HG03457 (cell line): ENCODE measurements at regions not wholly inside any gene's neighbourhood (a gene's known extent, or its start where the extent isn't known, plus 50 kb on each side); places are given as distances from the start of the nearest gene placed in this dataset.

Source experiments
- ATAC-seq: cut with Tn5 transposase; IDR thresholded peaks from one replicate; pipeline ENCODE4 v1.9.1; 2021; ENCODE audit warnings: moderate number of reproducible peaks; ENCODE audit not compliant: unreplicated experiment

- no peak for ATAC-seq
These were observed 297.3 kb upstream of the NEGR1 start for GRCh38 chr1:72579629-72580028.

DNA sequence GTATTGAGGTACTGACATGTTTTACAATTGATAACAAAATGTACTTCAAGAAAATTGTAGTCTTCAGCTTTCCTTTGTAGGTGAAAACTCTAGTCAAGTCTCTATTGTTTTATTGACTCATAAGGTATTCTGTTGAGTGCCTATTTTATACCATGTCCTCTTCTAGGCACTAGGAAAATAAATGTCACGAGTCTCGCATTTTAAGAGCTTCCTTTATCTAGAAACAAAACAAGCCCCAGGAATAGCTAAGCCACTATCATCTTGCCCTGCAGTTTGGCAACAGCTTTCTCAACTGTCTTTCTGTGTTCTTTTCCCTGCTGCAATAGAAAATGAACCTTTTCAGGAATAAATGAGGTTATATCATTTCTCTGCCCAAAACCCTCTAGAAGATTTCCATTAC lies 288.5 kb upstream of the NEGR1 start:
- no peak for ATAC-seq

DNA sequence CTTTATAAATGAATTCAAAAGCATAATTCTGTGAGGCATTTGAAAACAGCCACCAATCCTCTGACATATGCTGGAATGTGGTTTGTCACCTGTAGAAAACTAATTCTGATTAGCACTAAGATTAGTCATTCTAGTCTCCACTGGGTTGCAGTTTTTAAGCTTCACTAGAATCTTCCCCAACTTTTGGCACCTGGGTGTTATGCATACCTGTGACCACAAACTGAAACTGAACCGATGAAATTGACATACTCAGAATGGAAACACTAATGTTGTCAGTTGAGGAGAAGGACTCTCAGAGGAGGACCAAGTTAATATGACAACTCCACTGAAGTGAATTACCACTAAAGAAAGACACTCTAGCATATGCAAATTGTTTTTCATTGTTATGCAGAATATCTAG lies 285.8 kb upstream of the NEGR1 start:
- no peak for ATAC-seq

DNA sequence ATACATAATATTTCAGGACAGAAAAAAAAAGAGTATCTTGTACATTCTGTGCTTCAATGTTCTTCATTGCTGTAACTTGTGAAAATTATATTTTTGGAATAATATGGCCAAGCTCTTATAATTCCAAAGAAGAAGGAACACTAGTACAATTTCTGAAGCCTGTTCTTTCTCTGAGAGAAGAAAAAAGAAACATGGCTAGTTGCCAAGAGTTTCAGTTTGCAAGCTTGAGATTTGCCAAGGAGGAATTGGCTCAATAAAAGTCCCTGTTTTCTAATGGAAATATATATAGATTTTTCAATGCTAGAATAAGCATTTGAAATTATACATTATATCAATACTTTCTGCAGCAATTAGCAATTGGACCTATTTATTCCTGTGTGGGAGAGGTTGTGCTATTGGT lies 285.2 kb upstream of the NEGR1 start:
- no peak for ATAC-seq

- no peak for ATAC-seq
These were observed 282.4 kb upstream of the NEGR1 start for GRCh38 chr1:72564749-72565148.

- no peak for ATAC-seq
These were observed 275.2 kb upstream of the NEGR1 start for GRCh38 chr1:72557446-72558049.

DNA sequence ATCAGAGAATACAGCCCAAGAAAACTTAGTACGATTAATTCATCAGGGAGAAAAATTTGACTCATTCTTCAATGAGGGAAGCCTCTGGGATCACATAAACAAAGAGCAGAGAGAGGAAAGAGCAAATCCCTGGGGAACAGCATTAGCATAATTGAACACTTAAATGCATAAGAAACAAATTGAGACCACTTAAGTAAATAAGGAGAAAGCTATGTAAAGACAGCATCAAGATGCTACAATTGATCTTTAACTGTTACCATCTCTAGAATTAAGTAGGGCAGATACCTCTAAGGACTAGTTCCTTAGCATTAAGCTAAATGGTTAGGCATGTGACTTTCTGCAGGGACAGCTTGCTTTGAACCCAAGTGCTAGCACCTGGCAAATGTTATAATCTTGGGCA lies 265.1 kb upstream of the NEGR1 start:
- no peak for ATAC-seq

DNA sequence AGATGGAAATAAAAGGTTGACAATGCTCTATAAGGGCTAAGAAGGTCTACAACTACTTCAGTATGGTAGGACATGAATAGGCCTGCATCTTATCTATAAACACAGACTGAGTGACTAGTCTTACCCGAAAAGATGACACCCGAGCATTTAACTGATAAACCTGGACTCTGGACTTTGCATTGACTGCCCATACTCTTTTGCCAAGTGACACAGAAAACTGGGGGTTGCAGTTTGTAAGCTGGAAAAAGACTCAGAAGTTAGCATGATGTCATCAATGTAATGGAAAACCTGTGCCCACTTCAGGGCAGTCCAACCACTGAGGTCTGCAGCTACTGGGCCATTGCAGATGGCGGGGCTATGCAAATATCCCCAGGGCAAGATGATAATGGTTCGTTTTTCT lies 258.3 kb upstream of the NEGR1 start:
- ATAC-seq, result no peak

DNA sequence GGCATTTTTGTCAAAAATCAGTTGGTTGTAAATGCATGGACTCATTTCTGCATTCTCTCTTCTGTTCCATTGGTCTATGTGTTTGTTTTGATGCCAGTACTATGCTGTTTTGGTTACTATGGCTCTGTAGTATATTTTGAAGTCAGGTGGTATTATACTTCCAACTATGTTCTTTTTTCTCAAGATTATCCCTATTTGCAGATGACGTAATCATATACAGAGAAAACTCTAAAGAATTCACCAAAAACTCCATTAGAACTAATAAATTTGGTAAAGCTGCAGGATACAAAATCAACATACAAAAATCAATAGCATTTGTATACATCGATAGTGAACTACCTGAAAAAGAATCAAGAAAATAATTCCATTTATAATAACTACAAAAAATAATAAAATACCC lies 253.1 kb upstream of the NEGR1 start:
- ATAC-seq, result no peak

GRCh38 chr1:72530646-72531045 lies 248.3 kb upstream of the NEGR1 start:
- ATAC-seq, result no peak

DNA sequence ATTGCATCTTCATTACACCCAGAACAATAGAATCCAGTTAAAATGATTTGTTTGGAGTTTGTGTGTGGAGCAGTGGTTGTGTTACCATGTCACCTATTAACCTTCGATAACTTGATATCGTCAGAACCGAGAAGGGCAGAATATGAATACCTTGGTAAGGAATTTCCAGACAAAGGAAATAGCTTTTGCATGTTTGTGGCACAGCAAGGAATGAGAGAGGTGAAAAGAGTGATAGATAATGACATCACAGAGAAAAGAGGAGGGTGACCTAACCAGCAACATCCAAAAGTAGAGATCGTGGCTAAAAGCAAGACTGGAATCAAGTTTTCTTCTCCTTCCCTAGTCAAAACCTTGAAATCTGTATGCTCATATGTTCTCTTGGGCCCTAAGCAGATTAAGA lies 244.6 kb upstream of the NEGR1 start:
- no peak for ATAC-seq

DNA sequence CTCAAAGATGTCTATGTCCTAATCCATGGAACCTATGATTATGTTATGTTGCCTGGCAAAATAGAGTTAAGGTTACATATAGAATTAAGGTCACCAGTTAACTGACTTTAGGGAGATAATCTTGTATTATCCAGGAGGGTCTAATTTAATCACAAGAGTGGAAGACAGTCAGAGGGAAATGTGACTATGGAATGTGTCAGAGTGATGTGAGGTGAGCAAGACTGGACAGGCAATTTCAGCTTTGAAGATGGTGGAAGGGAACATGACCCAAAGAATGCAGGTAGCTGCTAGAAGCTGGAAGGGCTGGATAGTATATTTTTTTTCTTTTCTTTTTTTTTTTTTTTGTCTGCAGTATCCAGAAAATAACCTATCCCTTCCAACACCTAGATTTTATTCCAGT lies 241.7 kb upstream of the NEGR1 start:
- ATAC-seq, result no peak

GRCh38 chr1:72521659-72522058 lies 239.3 kb upstream of the NEGR1 start:
- ATAC-seq, result no peak

- no peak for ATAC-seq
These were observed 234.5 kb upstream of the NEGR1 start for GRCh38 chr1:72516826-72517225.

DNA sequence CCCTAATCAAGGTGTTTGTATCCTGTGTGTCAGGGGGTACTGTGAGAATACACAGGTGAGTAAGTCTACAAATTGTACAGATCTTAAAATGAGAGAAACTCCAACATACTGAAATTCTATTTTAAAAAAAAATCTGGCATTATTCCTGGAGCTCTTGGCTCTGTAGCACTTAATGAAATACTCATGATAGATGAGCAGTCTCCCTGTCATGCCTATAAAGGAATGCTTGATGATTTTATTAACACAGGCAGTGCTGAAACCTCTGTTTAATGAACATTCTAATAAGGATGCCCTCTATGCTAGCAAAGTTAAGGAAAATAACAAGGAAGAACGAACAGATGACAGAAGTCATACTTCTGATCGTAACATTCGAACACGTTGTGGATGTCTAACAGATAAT lies 233.9 kb upstream of the NEGR1 start:
- ATAC-seq, result no peak

- ATAC-seq, result no peak
These were observed 216.0 kb upstream of the NEGR1 start for GRCh38 chr1:72498371-72498770.

GRCh38 chr1:72489801-72490200 lies 207.5 kb upstream of the NEGR1 start:
- ATAC-seq, result no peak

DNA sequence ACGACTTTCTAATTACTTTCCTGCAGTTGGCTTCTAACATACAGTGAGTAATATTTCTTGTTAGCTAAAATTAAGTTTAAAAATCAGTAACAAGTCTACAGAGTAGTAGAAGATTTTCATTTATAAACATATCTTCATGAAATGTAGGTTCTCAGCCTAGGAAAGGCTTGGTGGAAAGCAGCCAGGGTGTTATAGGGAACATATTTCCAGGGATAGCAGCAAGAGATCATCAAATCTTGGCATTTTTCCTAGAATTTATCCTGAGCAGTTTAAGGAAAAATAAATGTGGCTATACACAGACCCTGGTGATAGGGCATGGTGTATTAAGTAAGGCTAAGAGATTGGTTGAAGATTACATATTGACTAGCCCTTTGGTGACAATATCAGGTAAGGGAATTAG lies 203.5 kb upstream of the NEGR1 start:
- ATAC-seq, result no peak

GRCh38 chr1:72483846-72484357 lies 201.6 kb upstream of the NEGR1 start:
- no peak for ATAC-seq

GRCh38 chr1:72482736-72483413 lies 200.5 kb upstream of the NEGR1 start:
- no peak for ATAC-seq

- ATAC-seq, result no peak
These were observed 199.2 kb upstream of the NEGR1 start for GRCh38 chr1:72481420-72481970.

GRCh38 chr1:72466376-72466775 lies 184.0 kb upstream of the NEGR1 start:
- ATAC-seq, result no peak
